HT1080 (cell line): ENCODE measurements at regions not wholly inside any gene's neighbourhood (a gene's known extent, or its start where the extent isn't known, plus 50 kb on each side); places are given as distances from the start of the nearest gene placed in this dataset.

Source experiments
- DNase-seq: peaks from one replicate; pipeline ENCODE4 v3.0.0-alpha.2; 2015; ENCODE audit warnings: low read depth

DNA sequence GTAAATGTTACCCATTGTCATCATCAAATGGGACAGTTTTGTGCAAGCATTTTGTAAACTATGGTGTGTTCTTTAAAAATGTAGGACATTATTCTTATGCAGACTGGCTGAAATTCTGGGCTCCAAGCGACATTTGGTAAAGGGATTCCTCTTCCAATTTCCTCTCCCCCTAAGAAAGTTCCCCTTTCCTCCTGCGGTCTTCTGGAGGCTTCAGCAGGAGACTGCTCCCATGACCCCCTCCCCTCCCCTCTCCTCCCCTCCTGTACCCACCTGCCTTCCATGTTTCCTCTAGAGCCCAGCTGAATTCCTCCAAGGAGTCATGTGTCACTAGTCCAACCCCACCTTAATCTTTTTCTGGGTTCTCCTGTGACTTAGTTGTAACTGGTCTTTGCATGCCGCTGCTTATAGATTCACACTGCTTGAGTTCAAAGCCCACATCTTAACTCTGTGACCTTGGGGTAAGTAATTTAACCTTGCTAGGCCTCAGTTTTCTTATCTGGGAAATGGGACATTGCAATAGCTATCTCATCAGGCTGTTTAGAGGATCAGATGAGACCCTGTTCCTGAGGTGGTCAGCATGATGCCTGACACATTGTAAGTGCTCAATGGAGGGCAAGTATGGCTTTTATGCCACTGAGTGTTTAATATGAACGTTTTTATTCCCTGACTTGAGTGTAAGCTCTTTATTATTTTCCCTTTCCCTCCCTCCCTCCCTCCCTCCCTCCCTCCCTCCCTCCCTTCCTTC lies 69.9 kb upstream of the WDR26 start:
- no peak for DNase-seq

DNA sequence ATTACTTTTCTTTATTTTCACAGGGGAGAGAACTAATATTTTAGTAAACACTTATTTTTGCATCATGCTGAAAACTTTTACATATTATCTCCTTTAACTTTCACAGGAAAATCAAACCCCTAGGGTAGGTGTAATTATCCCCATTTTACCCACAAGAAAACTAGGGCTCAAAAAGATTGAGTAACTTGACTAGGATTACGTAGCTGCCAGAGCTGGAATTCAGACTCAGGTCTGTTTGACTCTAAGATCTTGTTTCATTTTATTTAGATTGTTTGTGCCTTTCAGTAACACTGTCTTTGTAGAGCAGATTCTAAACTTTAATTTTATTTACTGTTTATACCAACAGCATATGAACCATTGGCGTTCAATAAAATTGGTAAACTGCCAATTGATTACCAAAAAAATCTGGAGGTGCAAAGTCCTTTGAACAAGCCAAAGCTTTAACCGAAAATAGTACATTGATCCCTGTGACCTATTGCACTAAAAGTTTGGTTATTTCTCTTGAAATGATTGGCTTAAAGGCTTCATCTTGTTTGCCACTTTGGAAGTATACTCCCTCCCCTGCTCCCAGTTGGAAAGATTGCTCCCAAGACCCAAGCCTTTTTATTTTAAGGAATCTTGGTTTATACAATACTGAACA lies 71.0 kb upstream of the WDR26 start:
- DNase-seq: no peak

DNA sequence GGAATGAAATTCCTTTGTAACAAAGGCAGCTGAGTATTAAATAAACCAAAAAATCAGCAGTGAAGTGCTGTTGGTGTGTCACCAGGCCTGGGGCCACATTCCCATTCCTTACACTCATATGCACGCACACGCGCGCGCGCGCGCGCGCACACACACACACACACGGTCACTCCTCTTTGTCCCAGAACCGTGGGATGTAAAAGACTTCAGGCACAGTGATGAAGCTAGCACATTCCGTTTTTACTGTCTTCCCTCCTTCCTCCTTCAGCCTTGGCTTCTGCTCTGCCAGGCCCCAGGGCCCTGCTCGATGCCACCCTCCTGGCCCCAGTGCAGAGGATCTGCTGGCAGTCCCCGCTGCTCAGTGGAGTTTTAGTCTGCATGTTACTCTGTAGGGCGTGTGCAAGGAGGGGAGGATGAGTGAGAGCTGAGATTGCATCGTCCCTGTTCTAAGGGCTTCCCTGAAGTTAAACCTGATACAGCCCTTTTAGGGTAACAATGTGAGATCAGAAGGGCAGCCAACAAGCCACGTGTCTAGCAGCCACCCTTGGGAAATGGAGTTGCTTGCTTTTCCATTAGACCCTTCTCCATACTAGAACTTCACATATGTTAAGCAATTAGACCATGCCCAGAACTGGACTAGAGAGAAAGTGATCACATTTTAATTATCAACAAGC lies 71.7 kb upstream of the WDR26 start:
- no peak for DNase-seq

DNA sequence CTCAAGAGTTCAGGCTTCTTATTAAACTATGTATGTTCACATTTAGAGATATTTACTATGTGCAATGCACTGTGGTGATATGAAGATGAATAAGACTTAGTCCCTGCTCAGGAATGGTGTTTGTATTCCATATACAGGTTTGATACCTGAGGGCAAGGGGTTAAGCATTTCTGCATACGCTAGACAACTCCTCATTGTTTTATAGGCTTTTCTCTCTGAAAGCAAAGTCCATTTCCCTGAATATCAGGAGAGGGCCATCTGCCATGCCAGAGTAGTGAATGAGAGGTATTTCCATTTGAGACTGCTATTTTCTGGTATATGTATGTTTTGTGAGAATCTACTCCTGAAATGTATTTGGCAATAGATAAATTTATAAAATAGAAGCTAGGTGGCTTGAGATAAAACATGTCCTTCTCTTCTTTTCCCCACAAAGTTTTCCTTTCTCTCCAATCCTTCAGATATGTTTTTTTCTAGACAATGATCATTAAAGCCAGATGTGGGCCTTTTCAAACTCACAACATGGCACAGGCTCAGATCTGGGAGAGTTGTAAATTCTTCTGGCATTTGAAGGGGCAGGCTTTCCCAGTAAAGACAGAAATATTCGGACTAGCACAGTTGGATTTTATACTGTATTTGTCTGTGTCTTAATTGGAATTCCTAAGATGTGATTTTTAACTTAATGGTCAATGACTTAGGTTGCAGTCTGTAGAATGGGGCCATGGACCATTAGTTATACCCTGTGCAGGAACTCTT lies 73.3 kb upstream of the WDR26 start:
- no peak for DNase-seq

DNA sequence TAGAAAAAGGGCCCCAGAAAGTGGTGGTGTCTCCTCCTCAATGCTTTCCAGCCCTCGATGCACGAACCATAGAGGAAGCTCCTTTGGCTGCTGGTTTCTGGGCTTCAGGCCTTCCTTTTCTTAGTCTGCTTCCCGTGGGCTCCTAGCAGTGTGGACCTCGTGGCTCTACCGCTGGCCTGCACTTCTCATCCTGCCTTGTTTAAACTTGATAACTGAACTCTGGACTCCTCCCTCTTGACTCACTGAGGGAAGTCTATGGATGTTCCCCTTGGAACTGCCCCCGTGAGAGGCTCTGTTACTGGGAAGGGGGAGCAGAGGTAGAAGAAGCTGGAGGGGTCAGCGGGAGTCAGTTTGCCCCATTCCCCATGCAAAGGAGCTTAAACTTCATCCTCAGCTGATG lies 75.3 kb upstream of the WDR26 start:
- DNase-seq: no peak

DNA sequence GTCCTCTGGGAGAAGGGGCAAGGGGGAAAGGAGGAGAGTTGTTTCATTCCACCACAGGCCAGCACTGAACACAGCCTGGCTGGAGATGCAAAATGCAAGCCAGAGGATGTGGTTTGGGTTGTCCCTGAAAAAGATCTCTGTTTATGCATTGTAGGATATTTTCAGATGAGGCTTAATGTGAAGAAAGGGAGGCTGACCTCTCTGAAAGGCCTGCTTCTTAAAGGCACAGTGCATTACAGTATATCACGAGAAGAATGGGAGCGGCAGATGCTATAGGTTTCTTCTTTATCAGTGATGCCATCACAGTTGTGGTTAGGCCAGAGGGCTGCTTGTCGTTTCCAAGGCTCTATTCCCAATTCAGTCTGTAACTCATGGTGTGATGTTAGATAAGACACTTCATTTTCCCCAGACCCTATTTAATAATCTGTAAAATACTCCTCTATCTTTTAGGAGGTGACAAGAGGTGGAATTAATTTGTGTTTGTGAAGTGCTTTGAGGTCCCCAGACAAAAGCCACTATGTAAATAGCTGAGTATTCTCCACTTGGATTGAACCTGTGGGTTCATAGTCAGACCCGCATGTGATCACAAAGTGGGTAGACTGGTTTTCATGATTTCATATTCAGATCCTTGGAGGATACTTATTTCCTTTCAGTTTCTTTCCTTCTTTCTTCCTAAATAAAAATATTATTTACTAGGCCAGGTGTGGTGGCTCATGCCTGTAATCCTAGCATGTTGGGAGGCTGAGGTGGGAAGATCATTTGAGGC lies 76.5 kb upstream of the WDR26 start:
- peak; percentile 78 for DNase-seq

DNA sequence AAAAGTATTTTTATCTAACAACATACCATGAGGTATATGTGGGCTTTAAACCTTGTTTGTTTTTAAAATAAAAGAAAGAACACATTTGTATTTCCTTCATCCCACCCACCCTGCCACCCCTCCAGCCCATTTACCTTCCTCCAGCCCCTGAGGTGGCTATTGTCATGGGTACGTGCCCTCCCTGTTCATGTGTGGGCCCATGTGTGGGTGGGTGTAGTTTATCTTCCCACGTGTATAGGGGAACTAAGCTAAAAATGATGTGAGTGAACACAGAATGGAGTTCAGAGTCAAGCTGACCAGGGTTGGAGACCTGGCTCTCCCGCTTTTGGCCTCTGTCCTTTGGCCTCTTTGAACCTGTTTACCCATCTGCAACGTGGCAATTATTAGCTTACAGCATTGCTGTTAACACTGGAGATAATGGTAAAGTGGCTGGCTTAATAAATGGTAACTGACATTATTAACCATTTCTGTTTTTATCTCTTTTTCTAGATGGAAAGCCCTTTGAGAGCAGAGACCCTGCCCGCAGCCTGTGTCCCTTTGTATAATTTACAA lies 78.1 kb upstream of the WDR26 start:
- DNase-seq: no peak

DNA sequence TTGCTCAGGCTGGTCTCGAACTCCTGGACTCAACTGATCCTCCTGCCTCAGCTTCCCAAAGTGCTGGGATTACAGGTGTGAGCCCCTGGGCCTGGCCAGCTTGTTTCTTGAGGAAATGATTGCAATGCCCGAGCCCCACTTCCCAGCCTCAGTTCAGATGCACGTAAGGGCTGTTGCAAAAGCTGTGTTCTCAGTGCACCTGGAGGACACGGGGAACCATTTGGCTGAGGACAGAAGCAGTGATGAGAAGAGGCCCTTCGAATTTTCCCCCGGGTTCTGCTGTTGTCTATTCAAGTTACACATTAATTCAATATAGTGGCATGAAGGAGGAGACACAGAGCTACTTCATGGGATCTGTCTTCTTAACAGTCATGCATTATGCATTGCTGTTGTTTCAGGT lies 78.8 kb upstream of the WDR26 start:
- DNase-seq: no peak

DNA sequence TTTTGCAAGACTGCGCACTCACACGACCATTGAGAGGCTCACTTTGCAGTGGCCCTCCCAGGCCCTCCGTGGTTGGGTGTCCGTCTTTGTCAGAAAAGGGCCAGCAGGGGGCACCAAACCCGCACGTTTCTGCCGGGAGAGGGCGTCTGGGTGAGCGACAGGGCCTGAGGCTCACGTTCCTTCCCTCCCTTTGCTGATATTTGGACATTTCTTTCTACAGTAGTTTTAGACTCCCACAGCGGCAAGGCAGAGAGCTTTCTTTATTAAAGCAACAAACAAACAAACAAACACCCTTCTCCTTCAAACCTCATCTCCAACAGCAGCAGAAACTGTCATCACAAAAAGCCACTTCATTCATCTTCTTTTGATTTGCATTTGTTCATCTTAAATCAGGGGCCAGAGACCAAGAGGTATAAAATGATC lies 79.2 kb upstream of the WDR26 start:
- peak; percentile 87 for DNase-seq

DNA sequence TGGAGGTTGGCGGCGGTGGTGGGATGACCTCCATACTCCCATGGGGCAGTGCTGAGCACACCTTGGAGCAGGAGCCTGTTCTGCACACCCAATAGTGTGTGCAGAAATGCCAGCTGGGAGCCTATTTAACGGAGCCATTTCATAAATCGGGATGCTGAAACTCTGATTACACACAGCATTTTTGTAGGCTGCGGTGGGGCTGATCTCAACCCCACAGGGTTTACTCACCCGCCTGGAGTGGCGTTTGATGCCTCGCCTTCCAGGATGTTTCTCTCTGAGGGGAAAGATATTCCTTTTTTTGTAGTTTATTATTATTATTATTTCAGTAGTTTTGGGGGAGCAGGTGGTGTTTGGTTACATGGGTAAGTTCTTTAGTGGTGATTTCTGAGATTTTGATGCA lies 82.6 kb upstream of the WDR26 start:
- peak; percentile 51 for DNase-seq

DNA sequence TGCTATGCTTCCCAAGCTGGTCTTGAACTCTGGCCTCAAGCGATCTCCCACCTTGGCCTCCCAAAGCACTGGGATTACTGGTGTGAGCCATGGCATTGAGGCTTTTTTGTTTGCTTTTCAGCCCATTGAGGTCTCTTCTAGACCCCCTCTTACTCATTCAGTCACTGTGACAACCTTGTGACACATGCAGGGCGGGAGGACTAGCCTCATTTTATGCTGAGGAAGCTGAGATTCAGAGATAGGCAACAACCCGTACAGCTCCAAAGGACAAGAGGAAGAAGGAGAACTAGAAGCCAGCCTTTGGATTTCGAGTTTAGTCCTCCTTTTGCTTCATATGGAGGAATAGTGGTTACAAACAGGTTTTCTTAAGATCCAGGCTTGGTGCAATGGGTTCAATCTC lies 83.9 kb upstream of the WDR26 start:
- no peak for DNase-seq

DNA sequence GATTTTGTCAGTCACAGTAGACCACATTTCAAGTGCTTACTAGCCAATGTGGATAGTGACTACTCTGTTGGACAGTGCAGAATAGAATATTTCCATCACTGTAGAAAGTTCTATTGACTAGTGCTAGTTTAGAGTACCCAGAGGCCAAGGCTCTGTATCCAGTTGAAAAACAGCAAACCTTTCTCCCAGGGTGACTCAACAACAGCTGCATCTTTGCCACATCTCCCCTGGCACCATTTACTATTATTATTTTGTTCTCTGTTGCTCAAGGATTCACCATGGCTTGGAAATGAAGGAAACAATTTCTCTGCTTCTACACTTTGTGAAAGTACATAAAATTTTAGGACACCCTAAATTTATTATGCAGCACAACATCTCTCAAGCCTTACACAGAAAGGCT lies 85.3 kb upstream of the WDR26 start:
- DNase-seq: no peak

DNA sequence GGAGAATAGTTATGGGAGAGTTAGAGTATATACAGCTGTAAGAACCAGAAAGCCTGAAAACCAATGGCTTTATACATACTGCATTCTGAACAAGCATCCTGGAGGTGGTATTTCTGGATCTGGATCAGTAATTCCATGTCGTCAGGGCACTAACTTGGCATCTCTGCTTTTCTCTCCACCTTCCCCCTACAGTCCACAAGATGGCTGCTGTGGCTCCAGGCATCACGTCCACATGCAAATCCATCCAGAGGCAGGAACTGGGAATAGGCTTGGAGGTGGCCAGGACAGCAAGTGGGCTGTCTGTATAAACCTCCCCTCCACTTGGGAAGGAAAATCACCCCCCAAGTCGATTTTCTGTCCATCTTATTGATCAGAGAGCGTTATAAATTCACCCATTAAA lies 86.2 kb upstream of the WDR26 start:
- DNase-seq: no peak

DNA sequence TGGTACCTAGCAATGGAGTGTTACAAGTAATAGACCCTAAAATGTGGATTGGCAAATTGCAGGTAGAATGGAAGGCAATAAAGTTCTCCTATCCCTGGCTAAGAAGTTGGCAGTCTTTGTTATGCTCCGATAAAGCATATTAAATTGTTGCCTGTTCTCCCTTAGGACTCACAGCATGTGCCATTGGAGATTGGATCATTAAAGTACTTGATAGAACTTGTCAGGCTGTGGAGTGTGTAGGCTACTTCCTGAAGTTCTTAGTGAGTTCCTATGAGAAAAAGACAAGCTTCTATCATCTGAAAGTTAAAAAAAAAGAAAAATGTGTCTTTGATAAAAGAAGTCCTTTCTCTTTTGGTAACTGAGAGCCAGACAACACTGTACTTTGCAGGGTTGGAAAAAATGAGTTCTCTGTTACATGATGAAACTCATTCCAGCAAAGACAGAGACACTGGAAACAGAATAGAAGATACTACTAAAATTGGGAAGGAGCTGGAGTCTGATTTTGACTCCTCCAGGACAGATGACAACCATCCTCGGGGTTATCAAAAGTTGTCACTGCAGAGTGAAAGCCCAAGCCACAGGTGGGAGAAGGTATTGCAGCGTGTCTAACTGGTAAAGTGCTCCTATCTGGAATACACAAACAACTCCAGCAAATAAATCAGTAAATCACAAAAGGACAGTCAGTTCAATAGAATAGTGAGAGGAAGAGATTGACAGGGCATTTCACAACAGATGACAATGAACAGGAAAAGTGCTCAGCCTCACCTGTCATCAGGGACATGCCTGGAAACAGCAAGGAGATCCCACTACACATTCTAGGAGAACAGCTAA lies 87.5 kb upstream of the WDR26 start:
- DNase-seq: no peak

DNA sequence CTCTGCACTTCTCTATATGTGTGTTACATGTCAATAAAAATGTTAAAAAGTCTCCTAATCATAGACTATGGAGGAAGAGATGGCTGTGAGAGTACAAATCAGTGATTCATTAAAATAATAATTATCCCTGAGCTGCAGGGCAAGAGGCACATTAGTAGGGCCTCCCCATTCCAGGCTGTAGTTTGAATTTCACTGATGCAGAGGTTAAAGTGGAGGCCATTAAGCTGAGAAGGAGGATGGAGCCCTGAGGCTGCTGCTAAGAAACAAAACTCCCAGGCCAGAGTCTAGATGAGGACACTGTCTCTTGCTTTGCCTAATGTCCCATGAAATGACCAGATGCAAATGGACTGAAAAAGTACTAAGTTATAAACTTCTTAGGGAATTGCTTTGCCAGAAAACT lies 89.1 kb upstream of the WDR26 start:
- DNase-seq: no peak

DNA sequence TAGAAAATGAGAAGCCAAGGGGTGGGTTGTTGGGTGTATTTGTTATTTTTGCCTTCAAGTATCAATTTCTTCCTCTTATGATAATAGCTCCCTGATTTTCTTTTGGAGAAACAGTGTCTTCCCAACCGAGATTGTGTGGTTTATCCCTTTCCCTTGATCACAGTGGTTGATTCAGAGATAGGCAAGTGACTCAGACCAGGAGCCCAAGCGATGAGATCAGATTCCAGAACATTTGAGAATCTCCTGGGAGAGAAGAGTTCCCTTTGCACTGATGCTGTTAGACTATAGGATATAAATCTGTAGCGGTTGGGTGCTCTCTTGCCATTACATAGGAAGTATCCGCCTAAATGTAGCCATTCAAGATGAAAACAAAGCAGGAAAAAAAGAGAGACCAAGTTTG lies 90.1 kb upstream of the WDR26 start:
- DNase-seq: peak; percentile 76

DNA sequence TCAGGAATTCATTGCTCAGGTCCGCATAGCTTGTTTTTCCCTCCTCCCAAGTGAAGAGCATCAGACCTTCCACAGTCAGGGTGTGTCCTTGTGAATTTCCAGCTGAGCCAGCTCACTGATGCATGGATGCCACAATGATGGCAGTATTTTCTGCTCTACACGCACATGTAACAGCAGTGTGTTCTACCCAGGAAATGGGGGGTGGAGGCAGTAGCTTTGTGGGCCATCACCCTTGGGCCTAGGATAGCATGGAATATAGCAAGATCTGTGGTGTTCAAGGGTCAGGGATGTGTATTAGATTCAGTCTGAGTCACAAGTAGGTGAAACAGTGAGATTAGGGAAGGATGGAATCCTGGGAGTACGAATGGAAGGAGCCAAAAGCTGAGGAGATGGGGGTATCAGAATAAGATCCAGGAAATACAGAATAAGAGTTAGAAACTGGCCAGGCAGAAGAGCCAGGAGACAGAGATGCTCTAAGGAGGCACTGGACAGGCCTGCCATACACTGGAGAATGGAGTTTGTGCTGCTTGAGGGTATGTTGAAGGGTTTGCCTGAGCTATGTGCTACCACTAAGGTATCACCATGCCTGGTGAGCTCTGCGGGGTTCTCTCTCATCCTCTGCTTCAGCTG lies 90.6 kb upstream of the CNIH3 start:
- DNase-seq: peak; percentile 76

DNA sequence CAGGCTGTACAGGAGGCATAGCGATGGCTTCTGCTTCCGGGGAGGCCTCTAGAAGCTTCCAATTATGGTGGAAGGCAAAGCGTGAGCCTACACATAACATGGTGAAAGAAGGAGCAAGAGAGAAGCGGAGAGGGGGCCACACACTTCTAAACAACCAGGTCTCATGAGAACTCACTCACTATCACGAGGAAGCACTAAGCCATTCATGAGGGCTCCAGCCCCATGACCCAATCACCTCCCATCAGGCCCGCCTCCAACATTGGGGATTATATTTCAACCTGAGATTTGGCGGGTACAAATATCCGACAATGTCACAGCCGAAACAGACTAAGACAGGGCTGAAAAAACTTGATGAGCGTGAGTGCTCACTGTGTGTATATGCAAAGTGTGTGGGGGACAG lies 89.3 kb upstream of the CNIH3 start:
- no peak for DNase-seq

DNA sequence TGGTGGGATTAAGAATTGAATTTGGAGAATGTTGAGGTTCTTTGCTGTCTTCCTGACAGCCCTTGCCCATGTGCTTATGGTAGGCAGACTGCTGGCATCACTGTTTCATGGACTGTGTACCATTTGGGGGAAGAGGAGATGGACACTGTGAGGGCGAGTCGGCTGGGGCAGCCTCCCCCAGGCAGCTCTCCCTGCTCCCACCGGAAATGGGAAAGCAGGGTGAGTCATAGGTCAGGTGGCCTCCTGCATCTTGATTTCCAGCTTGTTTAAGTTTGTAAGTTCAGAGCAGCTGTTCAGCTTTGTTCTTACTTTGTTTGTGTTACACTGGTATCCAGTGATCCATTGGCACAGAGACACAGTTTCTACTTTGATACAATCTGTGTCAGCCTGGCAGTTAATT lies 87.2 kb upstream of the CNIH3 start:
- DNase-seq: peak; percentile 92

DNA sequence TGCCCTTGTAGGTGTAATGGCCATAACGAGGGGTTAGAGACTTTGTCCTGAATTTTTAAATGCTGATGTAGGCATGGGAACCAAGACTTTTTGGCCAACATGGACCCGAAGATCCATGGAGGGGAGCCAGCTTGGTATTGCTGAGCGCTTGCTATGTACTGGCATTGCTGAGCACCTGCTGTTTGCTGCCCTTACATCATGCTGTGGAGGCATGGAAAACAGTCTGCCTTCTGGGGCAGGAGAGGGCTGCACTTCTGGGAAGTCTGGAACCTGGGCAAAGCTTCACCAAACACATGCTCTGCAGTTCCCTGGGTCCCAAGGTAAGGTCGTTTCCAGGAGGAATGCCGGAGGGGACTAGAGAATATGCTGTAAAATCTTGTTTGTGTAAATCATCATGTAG lies 86.3 kb upstream of the CNIH3 start:
- DNase-seq: no peak
